ENCODE measurements at regions not wholly inside any gene's neighbourhood (a gene's known extent, or its start where the extent isn't known, plus 50 kb on each side); places are given as distances from the start of the nearest gene placed in this dataset.

DNA sequence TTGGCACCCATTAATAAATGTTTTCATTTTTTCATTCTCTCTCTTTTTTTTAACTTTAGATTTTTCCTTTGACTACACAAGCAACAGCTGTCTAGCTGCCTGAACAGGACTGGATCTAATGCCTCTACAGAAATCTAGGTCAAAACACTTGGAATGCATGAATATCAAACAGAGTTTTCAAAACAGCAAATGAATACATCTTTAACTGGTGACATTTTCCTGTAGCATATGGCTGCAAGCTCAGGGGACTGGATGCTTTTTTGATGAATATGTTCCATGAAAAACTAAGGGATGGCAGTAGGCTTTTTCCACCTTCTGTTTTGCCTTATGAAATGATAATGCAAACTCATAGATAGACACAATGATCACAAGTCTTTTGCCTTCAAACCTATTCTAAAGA is 661.7 kb downstream of the MCTP2 start:
- DNase-seq (ENCODE audit: low read depth in 3 of 3): no peak

DNA sequence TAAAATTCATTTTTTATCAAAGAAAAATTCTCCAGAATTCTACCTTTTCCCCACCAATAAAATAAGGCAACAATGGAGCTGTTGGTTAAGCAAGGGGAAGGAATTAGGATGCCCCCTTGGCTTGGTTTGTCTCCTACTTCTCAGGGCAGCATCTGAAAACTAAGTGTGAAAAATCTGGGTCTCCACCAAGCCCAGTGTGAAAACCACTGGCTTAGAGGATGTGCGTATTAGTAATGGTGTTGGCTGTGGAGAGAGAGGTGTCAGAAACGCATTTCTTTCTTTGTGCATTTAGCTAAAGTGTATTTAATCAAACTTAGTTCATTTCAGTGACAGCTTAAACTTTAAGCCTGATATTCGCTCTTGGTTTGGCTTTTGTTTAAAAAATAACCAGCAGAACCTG is 662.7 kb downstream of the MCTP2 start:
- DNase-seq (ENCODE audit: low read depth in 3 of 3): no peak

DNA sequence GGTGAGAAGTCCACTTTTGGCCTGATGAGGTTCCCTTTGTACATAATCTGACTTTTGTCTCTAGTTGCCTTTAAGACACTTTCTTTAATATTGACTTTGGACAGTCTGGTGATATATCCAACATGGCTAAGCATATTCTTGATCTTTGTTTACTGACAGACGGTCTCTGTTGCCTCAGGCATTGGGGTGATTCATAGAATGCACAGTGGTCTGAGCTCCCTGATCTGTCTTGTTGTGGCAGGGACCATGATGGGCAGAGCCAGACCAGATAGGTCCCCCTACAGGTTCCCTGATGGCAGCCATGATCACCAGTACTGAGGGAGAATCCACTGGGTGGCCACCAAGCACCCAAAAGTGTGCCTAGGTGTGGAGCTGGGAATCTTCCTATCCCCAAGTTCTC is 678.1 kb downstream of the MCTP2 start:
- no peak for DNase-seq (ENCODE audit: low read depth in 3 of 3)

DNA sequence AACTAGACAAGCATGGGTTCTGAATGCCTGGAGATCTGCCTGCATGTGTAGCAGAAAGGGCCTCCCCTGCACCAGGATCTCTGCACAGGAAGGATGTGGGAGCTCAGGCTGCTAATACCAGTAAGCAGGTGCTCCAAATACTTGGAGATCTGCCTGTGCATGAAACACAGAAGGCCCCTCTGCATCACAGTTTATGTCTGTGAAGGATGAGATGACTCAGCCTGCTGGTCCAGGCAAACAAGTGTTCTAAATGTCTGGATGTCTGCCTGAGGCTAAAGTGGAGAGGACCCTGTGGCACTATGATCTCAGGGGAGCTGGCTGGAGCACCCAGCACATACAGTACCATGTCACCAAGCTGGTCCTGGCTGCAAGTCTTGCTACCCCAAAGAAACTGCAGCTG is 678.8 kb downstream of the MCTP2 start:
- no peak for DNase-seq (ENCODE audit: low read depth in 3 of 3)

DNA sequence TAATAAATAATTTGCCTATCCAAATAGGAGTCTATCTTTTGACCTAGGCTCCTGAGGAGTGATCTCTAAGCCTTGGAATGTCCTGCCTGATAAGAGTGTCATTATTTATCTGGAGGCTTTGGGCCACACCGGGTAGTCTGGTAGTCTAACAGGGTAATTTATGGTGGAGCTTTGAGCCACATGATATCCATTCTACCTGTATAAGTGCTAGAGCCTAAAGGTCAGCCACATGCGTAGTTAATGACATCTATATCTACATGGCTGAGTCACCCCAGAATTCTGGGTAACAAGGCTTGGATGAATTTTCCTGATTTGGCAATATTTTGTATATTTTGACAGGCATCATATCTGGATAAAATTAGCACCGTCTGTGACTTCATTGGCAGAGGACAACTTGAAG is 681.4 kb downstream of the MCTP2 start:
- no peak for DNase-seq (ENCODE audit: low read depth in 3 of 3)

DNA sequence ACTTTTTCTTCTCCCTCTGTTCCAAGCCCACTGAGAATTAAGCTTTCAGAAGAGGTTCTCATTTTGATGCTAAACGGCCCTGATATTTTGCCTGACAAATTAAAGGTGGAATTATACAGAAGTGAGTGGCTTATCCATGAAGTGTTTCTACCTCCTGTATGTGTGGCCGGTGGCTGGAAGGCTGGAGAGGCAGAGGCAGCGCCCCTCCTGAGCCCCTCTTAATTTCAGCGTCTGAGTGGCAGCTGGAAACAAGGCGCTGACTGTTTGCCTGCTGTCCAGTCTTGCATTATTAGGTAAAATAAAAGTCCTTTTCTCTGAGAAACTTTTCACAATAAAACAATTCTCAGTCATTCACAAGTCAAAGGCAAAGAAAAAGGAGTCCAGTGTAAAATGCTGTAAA is 685.7 kb downstream of the MCTP2 start:
- no peak for DNase-seq (ENCODE audit: low read depth in 3 of 3)

DNA sequence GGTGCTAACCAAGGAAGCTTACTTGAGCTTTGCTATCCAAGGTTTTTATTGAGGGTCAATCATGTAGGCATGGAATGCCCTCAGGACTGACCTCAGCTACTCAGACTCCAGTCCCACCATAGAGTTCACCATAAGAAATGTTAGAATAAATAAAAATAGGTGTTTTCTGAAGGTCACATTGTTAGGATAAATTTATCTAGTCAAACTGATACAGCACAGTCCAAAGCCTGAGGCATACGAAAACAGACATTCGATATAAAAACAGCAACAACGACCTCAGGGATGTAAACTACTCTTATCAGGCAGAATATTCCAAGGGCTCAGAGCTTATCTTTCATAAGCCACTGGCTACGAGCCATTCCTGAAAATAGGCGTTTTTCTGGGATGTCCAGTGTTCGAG is 690.6 kb downstream of the MCTP2 start:
- DNase-seq (ENCODE audit: low read depth in 3 of 3): no peak

DNA sequence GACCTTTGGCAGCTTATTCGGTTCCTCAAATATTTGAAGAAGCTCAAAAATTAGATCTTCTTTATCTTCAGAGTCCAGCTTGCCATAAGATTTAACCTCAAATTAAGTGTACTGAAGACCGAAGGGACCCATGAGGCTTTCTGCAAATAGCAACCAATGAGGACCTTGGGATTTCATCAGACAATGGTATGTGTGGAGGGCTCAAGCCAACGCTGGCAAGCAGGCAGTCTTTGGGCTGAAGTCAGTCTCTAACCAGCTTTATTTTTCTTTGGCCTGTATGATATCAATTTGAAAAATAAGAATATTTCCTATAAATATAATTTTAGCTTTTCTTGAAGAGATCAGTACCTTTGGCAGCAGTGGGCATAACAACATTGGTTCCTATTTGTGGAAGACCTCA is 692.7 kb downstream of the MCTP2 start:
- no peak for DNase-seq (ENCODE audit: low read depth in 3 of 3)

DNA sequence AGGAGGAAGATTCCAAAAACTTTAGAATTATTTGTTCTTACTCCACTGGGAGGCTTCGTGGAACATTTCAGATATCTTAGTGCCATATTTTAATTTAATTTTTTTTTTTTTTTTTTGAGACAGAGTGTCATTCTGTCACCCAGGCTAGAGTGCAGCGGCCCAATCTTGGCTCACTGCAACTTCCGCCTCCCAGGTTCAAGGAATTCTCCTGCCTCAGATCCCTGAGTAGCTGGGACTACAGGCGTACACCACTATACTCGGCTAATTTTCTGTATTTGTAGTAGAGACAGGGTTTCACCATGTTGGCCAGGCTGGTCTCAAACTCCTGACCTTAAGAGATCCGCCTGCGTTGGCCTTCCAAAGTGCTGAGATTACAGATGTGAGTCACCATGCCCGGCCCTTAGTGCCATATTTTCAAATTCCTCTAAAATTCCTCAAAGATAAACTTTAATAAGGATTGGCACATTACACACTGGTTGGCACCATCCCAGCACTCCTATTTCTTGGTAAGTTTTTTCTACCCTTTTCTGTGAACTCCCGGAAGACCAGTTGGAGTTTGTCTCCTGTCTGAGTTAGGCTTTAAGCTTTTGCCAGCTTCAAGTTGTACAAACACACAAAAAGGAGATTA is 693.7 kb downstream of the MCTP2 start:
- no peak for DNase-seq (ENCODE audit: low read depth in 3 of 3)

DNA sequence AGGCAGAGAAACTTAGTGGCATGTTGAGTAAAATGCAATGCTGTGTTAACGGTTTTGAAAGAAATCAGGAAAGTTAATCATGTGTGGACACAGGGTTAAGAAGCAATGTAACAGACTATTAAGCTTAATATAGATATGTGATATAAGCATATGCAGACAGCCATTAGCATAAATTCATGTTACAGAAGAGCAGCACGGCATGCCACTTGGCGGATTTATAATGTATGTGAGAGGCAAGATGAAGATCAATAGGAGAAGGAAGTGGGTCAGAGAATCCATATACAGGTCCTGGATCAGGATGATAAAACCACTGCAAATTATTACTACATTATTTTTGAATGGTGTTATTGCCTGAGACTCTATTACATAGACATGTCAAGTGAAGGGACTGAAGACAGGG is 694.3 kb downstream of the MCTP2 start:
- DNase-seq (ENCODE audit: low read depth in 3 of 3): no peak

DNA sequence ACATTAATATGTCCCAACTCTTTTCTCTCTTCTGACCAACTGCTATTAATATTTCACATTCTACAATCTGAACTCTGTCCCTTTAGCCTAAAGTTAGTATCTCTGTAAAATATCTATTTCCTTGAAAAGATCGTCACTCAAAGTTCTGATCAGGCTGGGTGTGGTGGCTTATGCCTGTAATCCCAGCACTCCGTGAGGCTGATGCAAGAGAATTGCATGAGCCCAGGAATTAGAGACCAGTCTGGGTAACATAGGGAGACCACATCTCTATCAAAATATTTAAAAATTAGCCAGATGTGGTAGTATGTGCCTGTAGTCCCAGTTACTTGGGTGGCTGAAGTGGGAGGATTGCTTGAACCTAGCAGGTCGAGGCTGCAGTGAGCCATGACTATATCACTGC is 695.6 kb downstream of the MCTP2 start:
- DNase-seq (ENCODE audit: low read depth in 3 of 3): no peak

DNA sequence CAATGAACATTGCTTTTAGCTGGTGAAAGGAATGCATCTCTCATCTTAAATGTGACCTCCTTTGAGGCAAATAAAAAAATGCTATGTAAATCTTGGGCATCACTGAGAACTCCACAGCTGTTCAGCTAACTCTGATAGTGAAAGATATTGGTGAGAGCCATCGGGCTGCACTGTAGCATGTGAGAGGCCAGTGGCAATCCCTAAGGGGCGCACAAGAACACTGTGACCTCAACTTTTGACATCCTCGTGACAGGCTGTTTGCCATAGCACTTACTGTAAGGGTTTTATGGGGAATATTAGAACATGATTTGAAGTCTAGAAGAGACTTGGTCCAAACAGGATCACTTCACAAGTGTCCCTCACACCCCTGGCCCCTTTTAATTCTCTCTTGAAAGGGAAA is 697.9 kb downstream of the MCTP2 start:
- DNase-seq (ENCODE audit: low read depth in 3 of 3): no peak

DNA sequence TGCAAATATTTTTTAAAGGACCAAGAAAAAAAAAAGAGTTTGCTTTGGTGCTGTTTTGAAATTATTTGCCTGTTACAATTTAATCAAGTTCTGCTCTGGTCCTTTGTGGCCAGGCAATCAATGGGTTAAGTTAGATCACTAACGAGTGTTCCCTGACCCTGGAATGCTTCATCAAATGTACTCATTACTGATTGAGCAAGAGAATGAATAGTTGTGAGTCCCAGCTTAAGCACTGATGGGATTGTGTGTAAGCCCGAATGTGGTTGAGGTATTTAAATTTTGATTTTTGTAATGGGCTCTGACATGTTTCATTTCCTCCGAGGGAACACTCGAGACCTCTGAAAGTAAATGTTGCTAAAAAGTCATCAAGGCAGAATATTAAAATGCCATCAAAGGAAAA is 699.1 kb downstream of the MCTP2 start:
- no peak for DNase-seq (ENCODE audit: low read depth in 3 of 3)

DNA sequence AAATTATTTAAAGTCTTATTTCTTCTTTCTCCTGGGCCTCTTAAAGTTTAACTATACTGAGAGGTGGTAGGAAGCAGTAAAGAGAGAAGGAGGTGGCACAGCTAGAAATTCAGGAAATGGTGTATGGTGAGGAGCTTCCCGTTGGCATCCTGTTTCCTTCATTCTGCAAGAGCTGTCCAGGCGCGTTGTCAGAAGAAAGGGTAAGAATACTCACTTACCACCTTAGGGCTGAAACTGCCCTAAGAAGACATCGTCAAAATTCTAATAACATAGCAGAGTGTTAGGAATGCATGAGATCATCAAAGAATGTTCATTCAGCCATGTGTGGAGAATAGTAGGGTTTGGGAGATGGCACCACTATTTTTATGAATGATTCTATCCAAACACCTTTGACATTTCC is 699.6 kb downstream of the MCTP2 start:
- DNase-seq (ENCODE audit: low read depth in 3 of 3): no peak

DNA sequence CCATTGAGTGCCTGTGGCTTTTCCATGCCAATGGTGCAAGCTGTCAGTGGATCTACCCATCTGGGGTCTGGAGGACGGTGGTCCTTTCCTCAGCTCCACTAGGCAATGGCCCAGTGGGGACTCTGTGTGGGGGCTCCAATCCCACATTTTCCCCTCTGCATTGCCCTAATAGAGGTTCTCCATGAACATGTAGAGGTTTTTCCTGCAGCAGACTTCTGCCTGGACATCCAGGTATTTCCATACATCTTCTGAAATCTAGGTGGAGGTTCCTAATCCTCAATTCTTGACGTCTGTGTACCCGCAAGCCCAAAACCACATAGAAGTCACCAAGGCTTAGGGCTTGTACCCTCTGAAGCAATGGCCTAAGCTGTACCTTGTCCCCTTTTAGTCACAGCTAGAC is 703.1 kb downstream of the MCTP2 start:
- no peak for DNase-seq (ENCODE audit: low read depth in 3 of 3)

DNA sequence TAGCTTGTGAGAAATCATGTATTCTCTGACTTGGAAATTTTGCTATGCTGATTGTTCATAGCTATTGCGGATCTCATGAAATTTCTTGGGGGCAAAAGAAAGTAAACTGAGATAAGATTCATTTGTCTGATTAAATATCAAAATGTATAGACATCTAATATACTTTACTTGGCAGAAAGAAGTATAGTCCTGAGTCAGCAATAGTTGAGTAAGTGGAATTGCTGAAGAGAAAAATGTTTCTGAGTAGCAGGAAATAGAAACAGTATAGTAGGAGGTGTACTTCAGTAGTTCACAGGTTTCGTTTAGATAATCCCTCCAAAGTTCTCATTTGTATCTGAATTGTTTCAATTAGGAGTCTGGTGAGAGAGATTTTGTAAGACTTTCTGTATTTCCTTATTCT is 705.9 kb downstream of the MCTP2 start:
- no peak for DNase-seq (ENCODE audit: low read depth in 3 of 3)

DNA sequence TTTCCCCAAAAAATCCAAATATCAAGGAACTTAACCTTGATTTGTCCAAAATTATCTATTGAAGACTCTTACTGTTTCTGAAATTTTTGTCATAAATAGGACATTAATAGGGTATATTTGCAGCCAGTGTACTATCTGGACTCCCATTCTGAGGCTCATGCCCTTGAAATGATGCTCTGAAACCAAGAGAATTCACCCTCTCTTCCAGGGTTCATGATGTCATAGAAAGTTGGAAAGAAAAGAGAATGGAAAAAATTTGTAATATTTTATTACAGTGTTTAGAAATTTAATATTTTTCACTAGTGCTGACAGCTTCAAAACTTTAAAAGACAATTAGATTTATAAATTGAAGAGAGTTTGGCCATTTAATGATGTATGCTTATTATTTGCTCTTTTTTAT is 712.5 kb downstream of the MCTP2 start:
- DNase-seq (ENCODE audit: low read depth in 3 of 3): no peak

DNA sequence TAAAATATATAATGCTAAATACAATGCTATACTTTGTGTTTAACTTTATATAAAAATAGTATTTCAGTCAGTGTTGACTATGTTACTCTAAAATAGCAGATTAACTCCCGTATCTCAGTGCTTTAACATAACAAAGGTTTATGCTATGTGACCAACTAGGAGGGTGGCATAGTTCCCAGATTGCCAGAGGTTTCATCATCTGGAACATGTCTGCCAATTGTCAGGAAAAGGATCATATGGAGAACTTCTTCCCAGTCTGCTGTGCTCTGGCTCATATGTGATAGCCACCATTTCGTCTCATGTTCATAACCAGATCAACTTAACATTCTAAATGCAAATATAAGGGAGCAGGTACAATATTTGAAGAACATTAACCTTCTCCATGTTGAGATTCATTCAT is 720.2 kb downstream of the MCTP2 start:
- no peak for DNase-seq (ENCODE audit: low read depth in 3 of 3)

DNA sequence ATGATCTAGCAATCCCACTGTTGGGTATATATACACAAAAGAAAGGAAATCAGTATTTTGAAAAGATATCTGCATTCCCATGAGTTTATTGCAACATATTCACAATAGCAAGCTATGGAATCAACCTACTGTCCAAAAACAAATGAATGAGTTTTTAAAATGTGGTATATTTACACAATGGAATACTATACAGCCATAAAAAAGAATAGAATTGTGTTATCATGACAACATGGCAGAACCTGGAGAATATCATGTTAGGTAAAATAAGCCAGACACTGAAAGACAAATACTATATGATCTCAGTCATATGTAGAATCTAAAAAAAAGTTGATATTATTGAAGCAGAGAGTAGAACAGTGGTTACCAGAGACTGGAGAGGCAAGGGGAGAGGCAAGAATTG is 732.6 kb downstream of the MCTP2 start:
- DNase-seq (ENCODE audit: low read depth in 3 of 3): no peak

DNA sequence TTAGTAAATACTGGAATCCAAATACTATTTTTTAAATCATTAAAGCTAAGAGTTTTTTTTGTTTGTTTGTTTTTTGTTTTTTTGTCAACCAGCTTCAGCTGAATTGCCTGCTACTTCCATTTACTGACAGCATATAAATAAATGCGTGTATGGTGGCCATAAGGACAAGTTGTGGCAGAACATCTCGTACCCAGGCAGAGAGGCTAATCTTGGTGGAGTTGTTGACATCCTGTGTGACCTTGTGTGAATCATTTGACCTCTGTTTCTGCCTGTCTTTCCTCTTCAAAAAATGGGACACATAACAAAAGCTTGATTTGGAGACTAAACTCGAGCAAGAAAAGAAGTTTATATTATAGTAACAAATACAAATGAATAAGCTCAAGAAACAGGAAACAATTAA is 734.2 kb downstream of the MCTP2 start:
- DNase-seq (ENCODE audit: low read depth in 3 of 3): no peak

DNA sequence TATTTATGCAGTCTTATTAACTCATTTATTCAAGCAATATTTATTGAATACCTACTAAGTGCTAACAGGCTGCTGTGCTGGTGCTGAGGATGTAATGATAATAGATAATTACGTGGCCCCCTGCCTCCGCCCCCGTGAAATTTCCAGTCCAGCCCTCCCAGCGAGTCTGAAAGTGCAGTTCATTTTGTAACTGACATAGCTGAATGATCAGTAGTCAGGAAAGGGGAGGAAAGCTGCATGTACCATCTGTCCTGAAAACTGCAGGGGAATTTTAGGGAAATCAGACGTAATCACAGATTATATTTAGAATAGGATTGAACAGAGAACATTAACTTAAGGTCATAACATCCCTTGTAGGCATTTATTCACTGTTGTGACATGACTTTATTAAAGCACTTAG is 736.8 kb downstream of the MCTP2 start:
- no peak for DNase-seq (ENCODE audit: low read depth in 3 of 3)

DNA sequence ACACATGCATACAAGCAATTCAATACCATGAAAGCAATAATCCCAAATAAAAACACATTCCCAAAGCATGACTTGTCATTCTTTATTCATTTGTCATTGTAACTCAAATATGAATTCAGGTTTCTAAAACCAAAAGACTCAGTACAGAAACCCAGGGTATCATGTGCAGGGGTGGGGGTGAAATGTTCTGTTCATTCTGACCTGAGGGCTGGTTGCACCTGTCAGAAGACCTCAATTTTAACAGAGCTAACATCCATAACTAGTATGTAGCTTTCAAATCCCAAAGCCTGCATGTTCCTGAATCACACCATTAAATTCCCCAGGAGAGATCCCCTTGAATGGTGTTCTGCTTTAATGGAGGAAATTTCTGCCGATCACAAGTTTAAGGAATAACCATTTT is 738.7 kb downstream of the MCTP2 start:
- no peak for DNase-seq (ENCODE audit: low read depth in 3 of 3)

DNA sequence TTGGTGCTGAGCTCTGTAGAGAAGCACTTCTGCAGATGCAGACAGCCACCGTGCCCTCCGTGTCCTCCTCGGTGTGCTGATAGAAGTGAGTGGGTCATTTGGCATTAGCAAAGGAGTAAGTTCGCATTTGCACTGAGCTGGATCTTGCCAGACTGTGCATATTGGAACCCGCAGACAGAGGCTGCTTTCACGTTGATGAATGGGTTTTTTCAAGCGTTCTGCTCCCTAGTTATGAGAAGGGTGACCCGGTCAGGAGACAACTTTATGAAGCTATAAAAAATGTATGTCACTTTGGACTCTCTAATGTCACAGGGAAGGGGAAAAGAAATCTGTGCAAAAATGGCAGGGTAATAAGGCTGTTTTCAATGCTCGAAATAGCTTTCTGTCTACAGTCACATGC is 739.4 kb downstream of the MCTP2 start:
- DNase-seq (ENCODE audit: low read depth in 3 of 3): no peak

DNA sequence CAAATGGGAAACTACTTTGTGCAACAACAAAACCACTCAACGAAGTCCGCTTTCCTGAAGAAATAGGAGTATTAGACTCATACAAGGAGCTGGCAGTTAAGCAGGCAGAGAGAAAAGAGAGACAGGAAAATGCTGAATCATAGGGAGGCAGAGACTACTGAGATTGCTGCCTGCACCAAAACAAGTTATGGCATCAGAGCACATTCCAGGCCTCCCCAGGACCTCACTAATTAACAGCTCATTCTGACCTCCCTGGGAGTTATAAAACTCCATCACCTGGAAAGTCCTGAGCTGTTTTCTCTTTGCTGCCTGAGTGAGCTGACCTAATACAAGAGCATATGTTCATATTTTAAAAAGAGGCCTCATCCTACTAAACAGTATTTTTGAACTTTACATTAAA is 741.0 kb downstream of the MCTP2 start:
- DNase-seq (ENCODE audit: low read depth in 3 of 3): no peak

DNA sequence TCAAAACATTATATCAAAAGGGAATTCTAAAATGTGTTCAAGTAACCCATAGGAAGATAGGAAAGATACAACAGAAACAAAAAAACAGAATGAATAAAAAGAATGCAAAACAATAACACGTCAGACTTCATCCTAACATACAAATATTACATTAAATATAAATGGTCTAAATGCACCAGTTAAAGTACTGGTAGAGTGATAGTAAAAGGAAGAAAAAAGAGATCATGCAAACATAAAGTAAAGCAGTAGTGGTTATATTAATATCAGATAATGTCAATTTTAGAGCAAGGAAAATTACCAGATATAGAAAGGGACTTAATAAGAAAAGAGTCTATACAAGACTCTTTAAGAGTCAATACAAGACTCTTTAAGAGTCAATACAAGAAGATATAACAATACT is 755.7 kb downstream of the MCTP2 start:
- DNase-seq (ENCODE audit: low read depth in 3 of 3): no peak
